ENCODE measurements at regions not wholly inside any gene's neighbourhood (a gene's known extent, or its start where the extent isn't known, plus 50 kb on each side); places are given as distances from the start of the nearest gene placed in this dataset.
A peak's percentile ranks its signal among the peaks of the same experiment; 100 is the strongest.
"Not testable (repeated sequence)": the region's sequence is repeated elsewhere in the genome, so short reads cannot be mapped to it uniquely, and the experiment has no call there.

DNA sequence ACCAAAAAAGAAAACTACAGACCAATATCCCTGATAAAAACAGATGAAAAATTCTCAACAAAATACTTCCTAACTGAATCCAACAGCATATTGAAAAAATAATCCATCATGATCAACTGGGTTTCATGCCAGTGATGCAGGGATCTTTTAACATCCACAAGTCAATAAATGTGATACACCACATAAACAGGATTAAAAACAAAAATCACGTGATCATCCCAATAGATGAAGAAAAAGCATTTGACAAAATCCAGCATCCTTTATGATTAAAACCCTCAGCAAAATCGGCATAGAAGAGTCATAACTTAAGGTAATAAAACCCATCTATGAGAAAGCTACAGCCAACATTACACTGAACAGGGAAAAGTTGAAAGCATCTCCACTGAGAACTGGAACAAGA lies 107.5 kb downstream of the DCLK3 start:
- DNase-seq (ENCODE audit: extremely low read depth in 1 of 11, low read depth in 9 of 11, low spot score in 4 of 11): no peak

DNA sequence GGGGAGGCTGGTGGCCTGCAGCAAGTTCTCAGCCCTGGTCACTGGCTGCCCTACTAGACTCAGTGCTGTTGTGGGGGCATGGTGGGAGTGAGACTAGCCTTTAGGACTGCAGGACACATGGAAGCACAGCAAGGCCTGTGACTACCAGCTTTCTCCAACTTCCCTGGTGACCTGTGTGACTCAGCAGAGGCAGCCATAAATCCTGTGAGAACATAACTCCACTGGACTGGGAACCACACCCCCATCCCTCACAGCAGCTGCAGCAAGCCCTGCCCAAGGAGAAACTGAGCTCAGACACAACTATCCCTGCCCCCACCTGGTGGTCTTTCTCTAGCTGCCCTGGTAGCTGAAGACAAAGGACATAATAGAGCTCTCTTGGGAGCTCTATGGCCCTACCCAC lies 111.3 kb downstream of the DCLK3 start:
- no peak for DNase-seq (ENCODE audit: extremely low read depth in 1 of 11, low read depth in 9 of 11, low spot score in 4 of 11)

DNA sequence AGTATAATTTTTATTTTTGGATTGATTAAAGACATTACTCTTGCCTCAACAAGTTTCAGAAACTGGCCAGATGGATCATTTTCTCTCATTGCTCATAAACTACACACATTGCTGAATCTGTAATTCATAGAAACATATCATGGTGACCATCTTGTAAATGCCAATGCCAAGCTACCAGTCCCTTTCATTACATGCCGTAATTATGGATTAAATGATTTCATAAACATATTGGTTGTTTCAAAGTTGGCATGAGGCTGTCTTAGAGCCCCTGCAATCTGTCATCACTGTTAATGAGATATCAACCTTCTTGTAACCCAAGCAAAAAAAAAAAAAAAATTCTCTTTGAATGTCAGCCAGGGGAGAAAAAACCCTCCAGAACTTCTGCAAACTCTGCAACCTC lies 112.2 kb downstream of the DCLK3 start:
- DNase-seq (ENCODE audit: extremely low read depth in 1 of 11, low read depth in 9 of 11, low spot score in 4 of 11): no peak

DNA sequence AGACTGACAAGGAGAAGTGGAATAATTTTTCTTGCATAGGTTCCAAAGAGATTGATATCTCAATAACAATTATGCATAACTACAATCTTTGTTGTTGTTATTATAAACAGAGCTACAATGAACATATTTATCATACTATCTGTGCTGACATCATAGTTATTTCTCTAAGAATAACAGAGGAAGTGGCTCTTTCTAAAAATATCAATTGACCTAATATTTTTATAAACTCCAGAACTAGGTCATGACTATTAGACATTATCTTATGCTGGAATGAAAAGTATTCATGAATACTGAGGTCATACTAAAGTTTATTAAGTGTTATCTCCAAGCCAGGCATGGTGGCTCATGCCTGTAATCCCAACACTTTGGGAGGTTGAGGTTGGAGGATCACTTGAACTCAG lies 114.1 kb downstream of the DCLK3 start:
- DNase-seq (ENCODE audit: extremely low read depth in 1 of 11, low read depth in 9 of 11, low spot score in 4 of 11): peak in 1 of 11 donors; percentile 8

DNA sequence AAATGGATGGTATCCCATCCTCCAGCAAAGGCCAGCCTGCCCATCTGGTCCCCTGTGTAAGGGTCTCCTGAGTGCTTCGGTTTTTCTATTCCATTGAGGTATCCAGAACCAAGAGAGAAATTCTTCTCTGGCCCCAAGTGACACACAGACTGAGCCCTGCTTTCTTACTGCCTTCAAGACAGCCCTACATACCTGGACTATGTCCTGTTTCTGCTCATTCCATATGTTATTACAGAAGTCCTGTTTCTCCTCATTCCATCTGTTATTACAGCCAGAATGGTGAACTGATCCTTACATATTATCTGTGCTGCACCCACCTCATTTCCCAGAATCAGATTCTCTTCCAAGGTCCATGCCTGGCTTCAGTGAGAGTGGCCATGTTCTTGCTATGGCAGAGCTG lies 115.2 kb downstream of the DCLK3 start:
- no peak for DNase-seq (ENCODE audit: extremely low read depth in 1 of 11, low read depth in 9 of 11, low spot score in 4 of 11)

GRCh38 chr3:36648241-36649034 lies 115.9 kb downstream of the DCLK3 start:
- no peak for DNase-seq (ENCODE audit: extremely low read depth in 1 of 11, low read depth in 9 of 11, low spot score in 4 of 11)

DNA sequence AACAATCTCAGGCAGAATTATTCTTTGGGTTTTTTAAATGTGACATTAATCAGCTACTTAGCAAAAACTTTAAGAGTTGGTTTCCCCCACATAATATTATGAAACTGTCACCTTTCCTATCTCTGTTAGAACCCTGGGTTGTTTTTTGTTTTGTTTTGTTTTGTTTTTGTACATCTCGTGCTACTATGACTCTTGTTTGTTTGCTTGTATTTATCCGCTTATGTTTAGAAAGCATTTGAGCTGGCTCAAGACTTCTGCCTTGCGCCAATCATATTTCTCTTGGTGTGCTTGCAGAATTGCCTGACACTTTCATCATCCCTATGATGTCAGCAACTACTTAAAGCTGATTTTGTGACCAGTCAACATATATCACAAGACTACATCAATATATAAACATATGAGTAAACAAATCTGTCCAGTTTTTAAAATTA lies 116.9 kb downstream of the DCLK3 start:
- no peak for DNase-seq (ENCODE audit: extremely low read depth in 1 of 11, low read depth in 9 of 11, low spot score in 4 of 11)

DNA sequence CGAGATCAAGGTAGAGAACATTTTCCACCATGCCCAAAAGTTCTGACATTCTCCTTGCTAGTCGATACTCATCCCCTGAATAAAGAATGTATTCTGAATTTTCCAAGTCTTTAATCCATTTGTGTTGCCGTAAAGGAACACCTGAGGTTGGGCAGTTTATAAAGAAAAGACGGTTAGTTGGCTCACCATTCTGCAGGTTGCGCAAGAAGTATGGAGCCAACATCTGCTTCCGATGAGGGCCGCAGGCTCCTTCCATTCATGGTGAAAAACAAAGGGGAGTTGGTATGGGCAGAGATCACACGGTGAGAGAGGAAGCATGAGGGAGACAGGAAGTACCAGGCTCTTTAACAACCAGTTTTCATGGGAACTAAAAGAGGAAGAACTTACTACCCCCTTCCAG lies 121.2 kb downstream of the DCLK3 start:
- DNase-seq (ENCODE audit: extremely low read depth in 1 of 11, low read depth in 9 of 11, low spot score in 4 of 11): no peak

- no peak for DNase-seq (ENCODE audit: extremely low read depth in 1 of 11, low read depth in 9 of 11, low spot score in 4 of 11)
Measured at GRCh38 chr3:36635731-36636130, 128.6 kb downstream of the DCLK3 start.

DNA sequence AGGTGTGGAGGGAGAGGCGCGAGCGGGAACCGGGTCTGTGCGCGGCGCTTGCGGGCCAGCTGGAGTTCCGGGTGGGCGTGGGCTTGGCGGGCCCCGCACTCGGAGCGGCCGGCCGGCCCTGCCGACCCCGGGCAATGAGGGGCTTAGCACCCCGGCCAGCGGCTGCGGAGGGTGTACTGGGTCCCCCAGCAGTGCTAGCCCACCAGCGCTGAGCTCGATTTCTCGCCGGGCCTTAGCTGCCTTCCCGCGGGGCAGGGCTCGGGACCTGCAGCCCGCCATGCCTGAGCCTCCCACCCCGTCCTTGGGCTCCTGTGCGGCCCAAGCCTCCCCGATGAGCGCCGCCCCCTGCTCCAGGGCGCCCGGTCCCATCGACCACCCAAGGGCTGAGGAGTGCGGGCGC lies 130.5 kb downstream of the DCLK3 start:
- not testable (repeated sequence) for DNase-seq (ENCODE audit: extremely low read depth in 1 of 11, low read depth in 9 of 11, low spot score in 4 of 11)

- DNase-seq (ENCODE audit: extremely low read depth in 1 of 11, low read depth in 9 of 11, low spot score in 4 of 11): no peak
Measured at GRCh38 chr3:36633060-36633459, 131.3 kb downstream of the DCLK3 start.

DNA sequence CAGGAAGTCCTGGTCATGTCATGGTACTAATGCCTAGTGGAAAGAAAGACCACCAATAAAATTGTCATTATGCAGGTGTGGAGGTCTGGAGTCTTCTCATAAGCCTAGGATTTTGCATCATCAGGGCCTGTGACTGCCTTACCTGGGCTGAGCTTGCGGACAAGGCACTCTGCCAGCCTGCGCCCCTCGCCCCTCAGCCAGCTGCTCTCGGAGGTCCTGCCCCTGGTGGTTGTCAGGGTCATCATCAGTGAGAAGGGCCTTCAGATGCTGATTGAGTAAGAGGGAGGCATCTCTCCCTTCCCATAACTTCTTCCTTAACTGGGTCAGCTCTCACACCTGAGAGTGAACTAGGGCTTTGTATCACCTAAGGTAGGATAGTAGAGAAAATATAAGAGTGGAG lies 132.8 kb downstream of the DCLK3 start:
- DNase-seq (ENCODE audit: extremely low read depth in 1 of 11, low read depth in 9 of 11, low spot score in 4 of 11): no peak

DNA sequence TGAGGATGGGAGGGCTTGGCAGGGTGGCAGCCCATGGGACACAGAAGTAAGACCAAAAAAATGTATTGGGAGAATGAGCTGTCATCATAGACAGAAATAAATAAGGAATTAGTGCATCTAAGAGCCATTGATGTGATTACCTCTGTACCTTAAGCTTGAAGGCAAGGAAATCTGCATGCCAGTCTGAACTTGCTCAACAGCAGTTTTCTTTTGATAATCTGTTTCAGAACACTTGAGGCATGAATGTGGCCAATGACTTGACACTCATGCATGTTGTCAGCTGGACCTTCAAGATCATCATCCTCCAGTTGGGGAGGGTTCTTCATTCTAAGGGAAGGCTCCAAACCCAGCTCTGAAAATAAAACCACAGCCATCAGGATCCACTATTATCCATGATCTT lies 148.5 kb downstream of the DCLK3 start:
- DNase-seq (ENCODE audit: extremely low read depth in 1 of 11, low read depth in 9 of 11, low spot score in 4 of 11): no peak

- peak in 3 of 11 donors; percentile 1 to 5 (median 2) for DNase-seq (ENCODE audit: extremely low read depth in 1 of 11, low read depth in 9 of 11, low spot score in 4 of 11)
Measured at GRCh38 chr3:36606871-36607765, 157.2 kb downstream of the DCLK3 start.

GRCh38 chr3:36603423-36603822 lies 160.9 kb downstream of the DCLK3 start:
- no peak for DNase-seq (ENCODE audit: extremely low read depth in 1 of 11, low read depth in 9 of 11, low spot score in 4 of 11)

- DNase-seq (ENCODE audit: extremely low read depth in 1 of 11, low read depth in 9 of 11, low spot score in 4 of 11): no peak
Measured at GRCh38 chr3:36600404-36600803, 163.9 kb downstream of the DCLK3 start.

Measured in renal cortex interstitium (tissue), 11 donors.